GM23338 (cell line): ENCODE measurements at regions not wholly inside any gene's neighbourhood (a gene's known extent, or its start where the extent isn't known, plus 50 kb on each side); places are given as distances from the start of the nearest gene placed in this dataset.

Experiments
- ATAC-seq: fragments of 200-7000 bp; cut with Tn5 transposase; 3 replicates; pipeline ENCODE4 v1.9.1; 2020
- DNase-seq: peaks from one replicate; pipeline ENCODE4 v3.0.0-alpha.2; 2015; ENCODE audit warnings: low spot score
- H2AFZ ChIP-seq: fragments of 200-600 bp; sonication (generic); 2 replicates; pipeline ENCODE4 v1.8.0; 2016; ENCODE audit warnings: antibody characterized with exemption, mild to moderate bottlenecking, moderate library complexity
- H3F3A ChIP-seq: fragments of 200-600 bp; sonication (generic); replicated peaks from 2 replicates; pipeline ENCODE4 v1.8.0; 2017; ENCODE audit warnings: antibody characterized with exemption, mixed run types, low read depth
- H3K27ac ChIP-seq: fragments of 200-600 bp; sonication (generic); 2 replicates; pipeline ENCODE4 v1.6.1; 2016; ENCODE audit warnings: low read depth
- H3K27me3 ChIP-seq: fragments of 200-600 bp; sonication (generic); 2 replicates; pipeline ENCODE4 v1.8.0; 2016; ENCODE audit warnings: mild to moderate bottlenecking, mixed run types, moderate library complexity; ENCODE audit not compliant: insufficient read depth
- H3K36me3 ChIP-seq: fragments of 200-600 bp; sonication (generic); 2 replicates; pipeline ENCODE4 v1.8.0; 2016; ENCODE audit warnings: mild to moderate bottlenecking; ENCODE audit not compliant: insufficient read depth
- H3K4me1 ChIP-seq: fragments of 200-600 bp; sonication (generic); 2 replicates; pipeline ENCODE4 v1.8.0; 2016; ENCODE audit warnings: mild to moderate bottlenecking, moderate library complexity; ENCODE audit not compliant: insufficient read depth
- H3K4me2 ChIP-seq: fragments of 200-600 bp; sonication (generic); 2 replicates; pipeline ENCODE4 v1.7.1; 2017; ENCODE audit warnings: mixed run types
- H3K4me3 ChIP-seq: fragments of 200-600 bp; sonication (generic); 2 replicates; pipeline ENCODE4 v1.6.1; 2016; ENCODE audit warnings: mixed run types
- H3K79me2 ChIP-seq: fragments of 200-600 bp; sonication (generic); replicated peaks from 2 replicates; pipeline ENCODE4 v1.8.0; 2017; ENCODE audit warnings: mild to moderate bottlenecking; ENCODE audit not compliant: insufficient read depth
- H3K9me2 ChIP-seq: fragments of 200-600 bp; sonication (generic); 2 replicates; pipeline ENCODE4 v1.8.0; 2017; ENCODE audit not compliant: insufficient read depth
- H4K20me1 ChIP-seq: fragments of 200-600 bp; sonication (generic); replicated peaks from 2 replicates; pipeline ENCODE4 v1.8.0; 2017; ENCODE audit warnings: mild to moderate bottlenecking; ENCODE audit not compliant: insufficient read depth
- H3K27ac Mint-ChIP-seq: 2 replicates; pipeline ENCODE4 v1.8.0; 2020; ENCODE audit warnings: inconsistent platforms, mild to moderate bottlenecking, moderate library complexity, mixed read lengths
- H3K27me3 Mint-ChIP-seq: 3 replicates; pipeline ENCODE4 v1.8.0; 2022; ENCODE audit warnings: low read depth, mild to moderate bottlenecking, moderate library complexity, mixed read lengths, inconsistent platforms; ENCODE audit not compliant: insufficient read depth, poor library complexity
- H3K36me3 Mint-ChIP-seq: 3 replicates; pipeline ENCODE4 v1.8.0; 2021; ENCODE audit warnings: low read depth, mild to moderate bottlenecking, inconsistent platforms, moderate library complexity, mixed read lengths
- H3K4me1 Mint-ChIP-seq: 3 replicates; pipeline ENCODE4 v1.8.0; 2020; ENCODE audit warnings: mild to moderate bottlenecking, inconsistent platforms, mixed read lengths
- H3K4me3 Mint-ChIP-seq: 3 replicates; pipeline ENCODE4 v1.8.0; 2021; ENCODE audit warnings: moderate library complexity, mild to moderate bottlenecking, inconsistent platforms, mixed read lengths
- H3K9me3 Mint-ChIP-seq: 3 replicates; pipeline ENCODE4 v1.8.0; 2020; ENCODE audit warnings: moderate library complexity, mild to moderate bottlenecking, inconsistent platforms, mixed read lengths
- CREB1 ChIP-seq: fragments of 250-450 bp; sonication (Bioruptor Pico); IDR thresholded peaks from 2 replicates; pipeline ENCODE4 v1.5.0; 2020; ENCODE audit warnings: low read depth, mild to moderate bottlenecking, moderate library complexity
- EZH2 ChIP-seq: fragments of 200-600 bp; sonication (generic); IDR thresholded peaks from one replicate; pipeline ENCODE4 v1.8.0; 2017; ENCODE audit warnings: antibody characterized with exemption, mild to moderate bottlenecking, low read depth; ENCODE audit not compliant: unreplicated experiment
- EZH2phosphoT487 ChIP-seq: fragments of 200-600 bp; sonication (generic); IDR thresholded peaks from one replicate; pipeline ENCODE4 v1.8.1; 2018; ENCODE audit warnings: antibody characterized with exemption; ENCODE audit not compliant: unreplicated experiment
- JUNB ChIP-seq: IDR thresholded peaks from one replicate; pipeline ENCODE4 v1.6.1; 2016; ENCODE audit warnings: antibody characterized with exemption; ENCODE audit not compliant: unreplicated experiment
- NANOG ChIP-seq: IDR thresholded peaks from 2 replicates; pipeline ENCODE4 v1.6.1; 2016; ENCODE audit warnings: antibody characterized with exemption, borderline replicate concordance
- STAT1 ChIP-seq: IDR thresholded peaks from one replicate; pipeline ENCODE4 v1.6.1; 2016; ENCODE audit warnings: antibody characterized with exemption; ENCODE audit not compliant: unreplicated experiment
- ZNF331 ChIP-seq: fragments of 250-450 bp; sonication (Bioruptor Pico); IDR thresholded peaks from 2 replicates; pipeline ENCODE4 v1.5.0; 2020; ENCODE audit warnings: low read depth, mild to moderate bottlenecking, moderate library complexity
- TF ChIP-seq, protein P1 (sequence below), 2 experiments: fragments of 200-600 bp in 1 of 2; sonication (generic) in 1 of 2; conservative IDR thresholded peaks; 2 replicates each; pipeline versions ENCODE4 v1.5.1 to v1.6.1; 2016 to 2017; ENCODE audit warnings: antibody characterized with exemption in 2 of 2, low read depth in 2 of 2, mild to moderate bottlenecking in 2 of 2, moderate library complexity in 1 of 2
- TF ChIP-seq, protein P2 (sequence below): IDR thresholded peaks from 2 replicates; pipeline ENCODE4 v1.6.1; 2016; ENCODE audit warnings: antibody characterized with exemption

DNA sequence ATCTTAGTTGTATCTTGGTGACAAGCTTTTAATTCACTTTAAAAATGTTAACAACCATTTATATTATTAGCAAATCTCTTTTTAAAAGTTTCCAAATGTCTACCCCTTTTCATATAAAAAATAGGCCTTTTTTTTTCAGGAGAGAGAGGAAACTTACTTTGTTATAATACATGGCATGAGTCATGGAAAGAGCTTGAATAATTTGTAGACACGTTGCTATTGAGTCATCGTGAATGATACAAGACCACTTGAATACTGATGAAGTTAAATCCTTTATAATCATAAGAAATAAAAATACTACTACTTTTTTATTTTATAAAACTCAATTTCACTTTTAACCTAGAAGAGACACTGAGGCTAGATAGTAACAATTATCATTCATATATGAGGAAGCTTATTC is 70.3 kb upstream of the BBX start:
- ATAC-seq, result no peak
- Histone ChIP-seq H3K4me1 (no peaks in the 10 kb centered on the region), H3K27ac (no peak overlapping the region), H3K79me2 (no peaks in the 10 kb centered on the region), H3K9me2 (0 out of 2 replicates have a peak, but pooled peaks cover 5% of the 10 kb centered on the region), H3K36me3 (no peaks in the 10 kb centered on the region), H3K4me2 (no peak overlapping the region), H3K27me3 (no peaks in the 10 kb centered on the region), H4K20me1 (no peaks in the 10 kb centered on the region), H3F3A (no peaks in the 10 kb centered on the region), H3K4me3 (no peak overlapping the region), H2AFZ (no peak overlapping the region)
- H3K4me3 Mint-ChIP-seq, result no peak overlapping the region
- no peaks in the 10 kb centered on the region for H3K36me3 Mint-ChIP-seq
- H3K27me3 Mint-ChIP-seq, result no peaks in the 10 kb centered on the region
- no peaks in the 10 kb centered on the region for H3K4me1 Mint-ChIP-seq
- no peak overlapping the region for H3K27ac Mint-ChIP-seq
- DNase-seq, result no peak
- no peaks in the 10 kb centered on the region for H3K9me3 Mint-ChIP-seq
- TF ChIP-seq NANOG (no peak), ZNF331 (no peak), CREB1 (CRISPR knock-in tag) (no peak), STAT1 (no peak)
- TF ChIP-seq, protein P1, sequence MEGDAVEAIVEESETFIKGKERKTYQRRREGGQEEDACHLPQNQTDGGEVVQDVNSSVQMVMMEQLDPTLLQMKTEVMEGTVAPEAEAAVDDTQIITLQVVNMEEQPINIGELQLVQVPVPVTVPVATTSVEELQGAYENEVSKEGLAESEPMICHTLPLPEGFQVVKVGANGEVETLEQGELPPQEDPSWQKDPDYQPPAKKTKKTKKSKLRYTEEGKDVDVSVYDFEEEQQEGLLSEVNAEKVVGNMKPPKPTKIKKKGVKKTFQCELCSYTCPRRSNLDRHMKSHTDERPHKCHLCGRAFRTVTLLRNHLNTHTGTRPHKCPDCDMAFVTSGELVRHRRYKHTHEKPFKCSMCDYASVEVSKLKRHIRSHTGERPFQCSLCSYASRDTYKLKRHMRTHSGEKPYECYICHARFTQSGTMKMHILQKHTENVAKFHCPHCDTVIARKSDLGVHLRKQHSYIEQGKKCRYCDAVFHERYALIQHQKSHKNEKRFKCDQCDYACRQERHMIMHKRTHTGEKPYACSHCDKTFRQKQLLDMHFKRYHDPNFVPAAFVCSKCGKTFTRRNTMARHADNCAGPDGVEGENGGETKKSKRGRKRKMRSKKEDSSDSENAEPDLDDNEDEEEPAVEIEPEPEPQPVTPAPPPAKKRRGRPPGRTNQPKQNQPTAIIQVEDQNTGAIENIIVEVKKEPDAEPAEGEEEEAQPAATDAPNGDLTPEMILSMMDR (conservative IDR thresholded peaks at IDR 0.05; ENCODE audit: low read depth in 2 of 2), result no peak
- TF ChIP-seq, protein P2, sequence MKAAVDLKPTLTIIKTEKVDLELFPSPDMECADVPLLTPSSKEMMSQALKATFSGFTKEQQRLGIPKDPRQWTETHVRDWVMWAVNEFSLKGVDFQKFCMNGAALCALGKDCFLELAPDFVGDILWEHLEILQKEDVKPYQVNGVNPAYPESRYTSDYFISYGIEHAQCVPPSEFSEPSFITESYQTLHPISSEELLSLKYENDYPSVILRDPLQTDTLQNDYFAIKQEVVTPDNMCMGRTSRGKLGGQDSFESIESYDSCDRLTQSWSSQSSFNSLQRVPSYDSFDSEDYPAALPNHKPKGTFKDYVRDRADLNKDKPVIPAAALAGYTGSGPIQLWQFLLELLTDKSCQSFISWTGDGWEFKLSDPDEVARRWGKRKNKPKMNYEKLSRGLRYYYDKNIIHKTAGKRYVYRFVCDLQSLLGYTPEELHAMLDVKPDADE, result no peak

DNA sequence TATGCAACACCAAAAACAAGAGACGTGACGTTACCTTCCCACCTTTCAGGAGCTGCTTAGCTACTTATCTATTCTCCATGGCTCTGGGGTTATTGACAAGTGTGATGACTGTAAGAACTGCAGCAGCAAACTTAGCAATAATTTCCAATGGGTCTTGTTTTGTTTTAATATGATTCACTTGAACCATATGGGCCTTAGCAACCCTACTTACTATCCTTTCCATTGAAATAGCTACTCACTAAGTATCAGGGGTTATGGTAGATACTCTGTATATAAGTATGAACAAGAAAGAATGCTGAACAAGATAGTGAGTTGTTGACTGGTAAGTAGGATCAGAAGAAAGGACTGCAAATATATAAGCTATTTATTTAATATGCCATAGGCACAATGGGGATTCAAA is 69.3 kb upstream of the BBX start:
- no peaks in the 10 kb centered on the region for H3K4me1 ChIP-seq
- DNase-seq, result no peak
- no peak overlapping the region for H3K4me2 ChIP-seq
- Mint-ChIP-seq H3K27ac (no peak overlapping the region), H3K9me3 (no peaks in the 10 kb centered on the region), H3K27me3 (no peaks in the 10 kb centered on the region), H3K4me1 (no peaks in the 10 kb centered on the region), H3K4me3 (no peak overlapping the region), H3K36me3 (no peaks in the 10 kb centered on the region)
- no peak overlapping the region for H3K4me3 ChIP-seq
- H3K79me2 ChIP-seq, result no peaks in the 10 kb centered on the region
- H3K36me3 ChIP-seq, result no peaks in the 10 kb centered on the region
- H3K27ac ChIP-seq, result no peak overlapping the region
- no peaks in the 10 kb centered on the region for H3F3A ChIP-seq
- H3K9me2 ChIP-seq, result 0 out of 2 replicates have a peak, but pooled peaks cover 5% of the 10 kb centered on the region
- no peak for ATAC-seq
- no peaks in the 10 kb centered on the region for H3K27me3 ChIP-seq
- H2AFZ ChIP-seq, result no peak overlapping the region
- no peaks in the 10 kb centered on the region for H4K20me1 ChIP-seq
- TF ChIP-seq STAT1 (no peak), EZH2phosphoT487 (no peak), EZH2 (no peak), JUNB (no peak), NANOG (no peak), ZNF331 (no peak), CREB1 (CRISPR knock-in tag) (no peak)
- TF ChIP-seq, protein P1 (conservative IDR thresholded peaks at IDR 0.05; ENCODE audit: low read depth in 2 of 2), result no peak
- TF ChIP-seq, protein P2, result no peak
